ENCODE measurements at regions not wholly inside any gene's neighbourhood (a gene's known extent, or its start where the extent isn't known, plus 50 kb on each side); places are given as distances from the start of the nearest gene placed in this dataset.

DNA sequence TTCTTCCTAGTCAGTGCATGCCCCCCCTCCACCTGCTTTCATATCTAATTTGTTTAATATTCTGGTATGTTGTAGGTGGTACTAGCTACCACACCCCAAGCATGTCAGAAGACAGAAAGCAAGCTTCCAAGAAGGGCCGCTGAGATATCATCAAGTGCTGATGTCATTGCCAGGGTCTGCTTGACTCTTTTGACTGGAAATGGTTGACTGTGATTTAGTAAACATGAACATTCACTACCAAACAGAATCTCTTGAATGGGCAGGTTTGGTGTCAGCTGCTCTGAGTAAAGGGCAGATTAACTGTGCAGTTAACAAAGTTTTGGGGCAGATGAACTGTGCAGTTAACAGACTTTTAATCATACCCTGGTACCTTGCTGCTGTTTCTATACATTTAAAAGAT lies 244.2 kb upstream of the SATB1 start:
- no peak for DNase-seq (ENCODE audit: extremely low spot score in 2 of 2)
- no peaks in the 10 kb centered on the region for H3K36me3 ChIP-seq
- no peaks in the 10 kb centered on the region for H3K4me1 ChIP-seq
- H3K27ac ChIP-seq: no peak overlapping the region
- no peaks in the 10 kb centered on the region for H3K9me3 ChIP-seq
- intact Hi-C loops (cut with DNase I): no loop called here
- no peak for TF ChIP-seq POLR2A (IDR thresholded peaks at IDR 0.05)
- TF ChIP-seq CTCF (IDR thresholded peaks at IDR 0.05): no peak
- no peak for TF ChIP-seq POLR2AphosphoS5 (IDR thresholded peaks at IDR 0.05; ENCODE audit: insufficient read depth in 1 of 2, low read depth in 1 of 2)
- H3K4me3 ChIP-seq: no peak overlapping the region
- H3K27me3 ChIP-seq: no peaks in the 10 kb centered on the region

DNA sequence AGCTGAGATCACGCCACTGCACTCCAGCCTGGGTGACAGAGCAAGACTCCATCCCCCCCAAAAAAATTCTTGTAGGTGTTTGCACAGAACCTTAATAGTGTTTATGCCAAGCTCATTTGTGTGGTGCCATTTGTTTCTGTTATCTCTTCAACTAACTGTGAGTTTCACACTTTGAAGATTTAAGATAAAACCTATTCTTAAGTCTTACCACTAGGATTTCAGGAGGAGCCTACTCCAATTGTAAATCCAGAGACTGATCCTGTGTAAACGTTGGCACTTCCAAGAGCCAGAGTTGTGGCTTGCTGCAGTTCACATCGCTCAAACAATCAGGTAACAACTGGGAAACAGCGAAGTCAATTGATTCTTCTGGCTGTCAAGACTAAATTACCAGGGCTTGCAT lies 242.4 kb upstream of the SATB1 start:
- intact Hi-C loops (cut with DNase I): no loop called here
- Histone ChIP-seq H3K36me3 (no peaks in the 10 kb centered on the region), H3K4me1 (no peaks in the 10 kb centered on the region), H3K27me3 (no peaks in the 10 kb centered on the region), H3K4me3 (no peak overlapping the region), H3K9me3 (no peaks in the 10 kb centered on the region), H3K27ac (no peak overlapping the region)
- TF ChIP-seq CTCF (IDR thresholded peaks at IDR 0.05) (no peak), POLR2A (IDR thresholded peaks at IDR 0.05) (no peak), POLR2AphosphoS5 (IDR thresholded peaks at IDR 0.05; ENCODE audit: insufficient read depth in 1 of 2, low read depth in 1 of 2) (no peak)
- DNase-seq (ENCODE audit: extremely low spot score in 2 of 2): no peak

DNA sequence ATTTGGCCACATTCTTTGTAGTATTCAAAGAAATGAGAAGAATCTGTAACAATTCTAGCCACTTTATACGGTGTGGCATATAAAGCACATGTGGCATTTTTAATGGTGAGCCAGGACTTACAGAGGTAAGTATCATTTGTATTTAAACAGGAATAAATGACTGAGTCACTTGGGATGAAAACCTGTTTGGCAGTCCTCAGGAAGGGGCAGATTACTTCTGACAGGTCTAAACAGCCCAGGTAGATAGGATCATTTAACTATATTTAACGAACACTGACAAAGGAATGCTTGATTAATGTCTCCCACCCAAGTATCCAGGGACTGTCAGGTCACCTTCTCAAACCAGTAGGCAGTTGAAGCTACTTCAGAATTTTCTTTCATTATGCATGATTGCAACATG lies 241.5 kb upstream of the SATB1 start:
- no peaks in the 10 kb centered on the region for H3K27me3 ChIP-seq

GRCh38 chr3:18660059-18660458 lies 234.9 kb upstream of the SATB1 start:
- TF ChIP-seq POLR2A (IDR thresholded peaks at IDR 0.05) (no peak), CTCF (IDR thresholded peaks at IDR 0.05) (no peak), POLR2AphosphoS5 (IDR thresholded peaks at IDR 0.05; ENCODE audit: insufficient read depth in 1 of 2, low read depth in 1 of 2) (no peak)
- Histone ChIP-seq H3K4me1 (no peaks in the 10 kb centered on the region), H3K4me3 (no peak overlapping the region), H3K9me3 (no peaks in the 10 kb centered on the region), H3K36me3 (no peaks in the 10 kb centered on the region), H3K27ac (no peak overlapping the region), H3K27me3 (no peaks in the 10 kb centered on the region)
- DNase-seq (ENCODE audit: extremely low spot score in 2 of 2): no peak
- intact Hi-C loops (cut with DNase I): no loop called here

More for the DNA sequence above, 241.5 kb upstream of the SATB1 start:
- Histone ChIP-seq H3K4me1 (no peaks in the 10 kb centered on the region), H3K9me3 (no peaks in the 10 kb centered on the region), H3K36me3 (no peaks in the 10 kb centered on the region), H3K27ac (no peak overlapping the region), H3K4me3 (no peak overlapping the region)
- intact Hi-C loops (cut with DNase I): no loop called here
- TF ChIP-seq POLR2AphosphoS5 (IDR thresholded peaks at IDR 0.05; ENCODE audit: insufficient read depth in 1 of 2, low read depth in 1 of 2): peak in 1 of 2 donors; percentile 17
- TF ChIP-seq CTCF (IDR thresholded peaks at IDR 0.05): no peak
- no peak for DNase-seq (ENCODE audit: extremely low spot score in 2 of 2)

GRCh38 chr3:18657858-18658820 lies 233.0 kb upstream of the SATB1 start:
- TF ChIP-seq POLR2AphosphoS5 (IDR thresholded peaks at IDR 0.05; ENCODE audit: insufficient read depth in 1 of 2, low read depth in 1 of 2) (no peak), CTCF (IDR thresholded peaks at IDR 0.05) (no peak), POLR2A (IDR thresholded peaks at IDR 0.05) (no peak)
- Histone ChIP-seq H3K36me3 (no peaks in the 10 kb centered on the region), H3K27ac (no peak overlapping the region), H3K27me3 (no peaks in the 10 kb centered on the region), H3K9me3 (no peaks in the 10 kb centered on the region), H3K4me3 (no peak overlapping the region), H3K4me1 (no peaks in the 10 kb centered on the region)
- intact Hi-C loops (cut with DNase I): no loop called here
- no peak for DNase-seq (ENCODE audit: extremely low spot score in 2 of 2)

Data from vagina (tissue), 2 donors.